Endothelial cell of umbilical vein (primary cell): ENCODE measurements at regions not wholly inside any gene's neighbourhood (a gene's known extent, or its start where the extent isn't known, plus 50 kb on each side); places are given as distances from the start of the nearest gene placed in this dataset.

ENCODE experiments used
- TF ChIP-seq, protein P1 (sequence below), 2 donors: IDR thresholded peaks; 1 replicate in 1 of 2; 2 replicates in 1 of 2; pipeline ENCODE4 v1.5.1; 2011; ENCODE audit warnings: low read length in 2 of 2, mild to moderate bottlenecking in 2 of 2, moderate library complexity in 2 of 2, control low read depth in 1 of 2, inconsistent platforms in 1 of 2, low read depth in 1 of 2; ENCODE audit not compliant: insufficient read depth in 1 of 2; ENCODE audit errors: extremely low read depth in 1 of 2
- TF ChIP-seq, protein P2 (sequence below): IDR thresholded peaks from 2 replicates; pipeline ENCODE4 v1.6.1; 2011; ENCODE audit not compliant: insufficient read depth, insufficient read length

DNA sequence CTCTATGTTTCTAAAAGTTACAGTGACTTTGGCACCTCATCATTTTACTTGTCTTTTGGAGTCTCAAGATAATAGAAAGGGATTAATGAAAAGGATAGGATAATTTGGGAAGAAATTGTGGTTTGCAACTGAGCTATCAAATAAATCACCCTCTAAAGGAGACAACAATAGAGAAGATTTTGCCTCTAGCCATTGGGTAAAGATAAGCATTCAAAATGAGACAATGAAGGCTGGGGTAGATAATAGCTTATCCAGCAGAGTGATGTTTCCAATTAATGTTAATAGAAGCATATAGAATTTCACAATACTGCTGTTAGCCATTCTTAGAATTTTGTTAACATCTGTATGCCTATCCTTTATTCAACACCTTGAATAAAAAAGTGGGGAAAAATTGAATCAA lies 1177.6 kb downstream of the ADGRL3 start:
- TF ChIP-seq, protein P1, sequence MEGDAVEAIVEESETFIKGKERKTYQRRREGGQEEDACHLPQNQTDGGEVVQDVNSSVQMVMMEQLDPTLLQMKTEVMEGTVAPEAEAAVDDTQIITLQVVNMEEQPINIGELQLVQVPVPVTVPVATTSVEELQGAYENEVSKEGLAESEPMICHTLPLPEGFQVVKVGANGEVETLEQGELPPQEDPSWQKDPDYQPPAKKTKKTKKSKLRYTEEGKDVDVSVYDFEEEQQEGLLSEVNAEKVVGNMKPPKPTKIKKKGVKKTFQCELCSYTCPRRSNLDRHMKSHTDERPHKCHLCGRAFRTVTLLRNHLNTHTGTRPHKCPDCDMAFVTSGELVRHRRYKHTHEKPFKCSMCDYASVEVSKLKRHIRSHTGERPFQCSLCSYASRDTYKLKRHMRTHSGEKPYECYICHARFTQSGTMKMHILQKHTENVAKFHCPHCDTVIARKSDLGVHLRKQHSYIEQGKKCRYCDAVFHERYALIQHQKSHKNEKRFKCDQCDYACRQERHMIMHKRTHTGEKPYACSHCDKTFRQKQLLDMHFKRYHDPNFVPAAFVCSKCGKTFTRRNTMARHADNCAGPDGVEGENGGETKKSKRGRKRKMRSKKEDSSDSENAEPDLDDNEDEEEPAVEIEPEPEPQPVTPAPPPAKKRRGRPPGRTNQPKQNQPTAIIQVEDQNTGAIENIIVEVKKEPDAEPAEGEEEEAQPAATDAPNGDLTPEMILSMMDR (IDR thresholded peaks at IDR 0.05; ENCODE audit: extremely low read depth in 1 of 2, insufficient read depth in 1 of 2, low read depth in 1 of 2, low read length in 2 of 2), result no peak
- TF ChIP-seq, protein P2, sequence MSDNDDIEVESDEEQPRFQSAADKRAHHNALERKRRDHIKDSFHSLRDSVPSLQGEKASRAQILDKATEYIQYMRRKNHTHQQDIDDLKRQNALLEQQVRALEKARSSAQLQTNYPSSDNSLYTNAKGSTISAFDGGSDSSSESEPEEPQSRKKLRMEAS, result no peak
